K562 (cell line): ENCODE measurements at regions not wholly inside any gene's neighbourhood (a gene's known extent, or its start where the extent isn't known, plus 50 kb on each side); places are given as distances from the start of the nearest gene placed in this dataset.

Experiments used
- ATF3 ChIP-seq, 2 experiments: fragments of 450-650 bp in 1 of 2; sonication (generic) in 1 of 2; formaldehyde crosslinking in 1 of 2; IDR thresholded peaks in 1 of 2; conservative IDR thresholded peaks in 1 of 2; 2 replicates each; pipeline versions ENCODE4 v1.6.1 to v1.8.1; 2016 to 2023; ENCODE audit warnings: mild to moderate bottlenecking in 2 of 2, moderate library complexity in 2 of 2, inconsistent platforms in 1 of 2, missing genetic modification reagents in 1 of 2
- CAMTA2 ChIP-seq: fragments of 250-450 bp; sonication (Bioruptor Pico); conservative IDR thresholded peaks from 2 replicates; pipeline ENCODE4 v1.5.1; 2022
- CTBP1 ChIP-seq: fragments of 450-650 bp; IDR thresholded peaks from 2 replicates; pipeline ENCODE4 v1.6.1; 2016; ENCODE audit warnings: borderline replicate concordance
- CXXC5 ChIP-seq: fragments of 250-450 bp; sonication (Bioruptor Pico); IDR thresholded peaks from 2 replicates; pipeline ENCODE4 v1.8.0; 2022; ENCODE audit warnings: inconsistent platforms, mild to moderate bottlenecking, moderate library complexity
- MBD2 ChIP-seq: sonication (generic); IDR thresholded peaks from 2 replicates; pipeline ENCODE4 v1.6.1; 2016; ENCODE audit warnings: low read depth, borderline replicate concordance
- MGA ChIP-seq: fragments of 450-650 bp; IDR thresholded peaks from 2 replicates; pipeline ENCODE4 v1.6.1; 2016; ENCODE audit warnings: mild to moderate bottlenecking, moderate library complexity
- POLR2B ChIP-seq: fragments of 450-650 bp; IDR thresholded peaks from 2 replicates; pipeline ENCODE4 v1.6.1; 2018; ENCODE audit warnings: low read depth; ENCODE audit not compliant: partially characterized antibody
- POLR3G ChIP-seq: IDR thresholded peaks from 2 replicates; pipeline ENCODE4 v1.6.1; 2011; ENCODE audit not compliant: insufficient read length, insufficient replicate concordance; ENCODE audit errors: extremely low read depth
- SMAD4 ChIP-seq: fragments of 250-450 bp; sonication (Bioruptor Pico); conservative IDR thresholded peaks from 2 replicates; pipeline ENCODE4 v1.8.0; 2021; ENCODE audit warnings: inconsistent platforms, mild to moderate bottlenecking, moderate library complexity
- ZBTB11 ChIP-seq, 3 experiments: fragments of 200-800 bp in 1 of 3; fragments of 250-450 bp in 1 of 3; fragments of 450-650 bp in 1 of 3; sonication (Bioruptor Pico) in 1 of 3; sonication (Bioruptor generic) in 1 of 3; formaldehyde crosslinking in 1 of 3; IDR thresholded peaks; 2 replicates each; pipeline versions ENCODE4 v1.6.1 to v1.8.0; 2016 to 2022; ENCODE audit warnings: mild to moderate bottlenecking in 2 of 3, missing genetic modification characterization in 2 of 3, missing compliant biosample characterization in 1 of 3, moderate library complexity in 1 of 3
- ZNF584 ChIP-seq: fragments of 200-800 bp; sonication (Bioruptor generic); IDR thresholded peaks from 2 replicates; pipeline ENCODE4 v1.6.1; 2016; ENCODE audit warnings: low read depth, mild to moderate bottlenecking, missing genetic modification characterization, missing compliant biosample characterization

- TF ChIP-seq POLR2B (no peak), MBD2 (no peak), POLR3G (no peak), ZBTB11 (CRISPR knock-in tag; IDR thresholded peaks at IDR 0.05) (no peak), SMAD4 (peak; percentile 55; the same call in 1 of the 2 replicates), CTBP1 (0 out of 2 replicates have a peak, but pooled peaks have one; percentile 13), MGA (peak; percentile 65), CAMTA2 (no peak), ATF3 (IDR thresholded peaks at IDR 0.05) (peak; percentile 80; the same call in 1 of the 2 replicates), ATF3 (CRISPR knock-in tag; conservative IDR thresholded peaks at IDR 0.05) (no peak), ZNF584 (peak; percentile 44; the same call in 1 of the 2 replicates), CXXC5 (CRISPR knock-in tag) (peak; percentile 33; the same call in 1 of the 2 replicates)
Observed at GRCh38 chr12:92234533-92234932, 88.9 kb upstream of the BTG1 start (continued).
